ENCODE measurements at regions not wholly inside any gene's neighbourhood (a gene's known extent, or its start where the extent isn't known, plus 50 kb on each side); places are given as distances from the start of the nearest gene placed in this dataset.
"Not testable (repeated sequence)": the region's sequence is repeated elsewhere in the genome, so short reads cannot be mapped to it uniquely, and the experiment has no call there.

DNA sequence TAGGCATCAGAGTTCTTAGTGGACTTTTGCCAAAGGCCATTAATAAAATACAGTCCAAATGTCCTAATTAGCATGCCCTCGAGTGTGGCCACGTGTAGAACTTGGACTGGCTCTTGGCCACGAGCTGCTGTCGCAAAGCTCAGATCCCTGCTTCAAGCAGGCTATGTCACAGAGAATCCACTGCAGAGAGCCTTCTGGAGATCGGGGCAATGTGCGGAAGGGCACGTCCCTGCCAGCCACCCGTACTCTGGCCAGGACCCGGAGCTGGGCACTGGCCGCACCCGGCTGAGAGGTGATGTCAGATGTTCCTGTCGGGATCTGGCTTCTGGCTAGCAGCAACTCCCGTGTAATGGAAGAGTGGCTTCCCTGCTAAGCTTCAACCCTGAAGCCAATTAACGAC is 432.7 kb upstream of the ID2 start:
- TF ChIP-seq, protein P1, sequence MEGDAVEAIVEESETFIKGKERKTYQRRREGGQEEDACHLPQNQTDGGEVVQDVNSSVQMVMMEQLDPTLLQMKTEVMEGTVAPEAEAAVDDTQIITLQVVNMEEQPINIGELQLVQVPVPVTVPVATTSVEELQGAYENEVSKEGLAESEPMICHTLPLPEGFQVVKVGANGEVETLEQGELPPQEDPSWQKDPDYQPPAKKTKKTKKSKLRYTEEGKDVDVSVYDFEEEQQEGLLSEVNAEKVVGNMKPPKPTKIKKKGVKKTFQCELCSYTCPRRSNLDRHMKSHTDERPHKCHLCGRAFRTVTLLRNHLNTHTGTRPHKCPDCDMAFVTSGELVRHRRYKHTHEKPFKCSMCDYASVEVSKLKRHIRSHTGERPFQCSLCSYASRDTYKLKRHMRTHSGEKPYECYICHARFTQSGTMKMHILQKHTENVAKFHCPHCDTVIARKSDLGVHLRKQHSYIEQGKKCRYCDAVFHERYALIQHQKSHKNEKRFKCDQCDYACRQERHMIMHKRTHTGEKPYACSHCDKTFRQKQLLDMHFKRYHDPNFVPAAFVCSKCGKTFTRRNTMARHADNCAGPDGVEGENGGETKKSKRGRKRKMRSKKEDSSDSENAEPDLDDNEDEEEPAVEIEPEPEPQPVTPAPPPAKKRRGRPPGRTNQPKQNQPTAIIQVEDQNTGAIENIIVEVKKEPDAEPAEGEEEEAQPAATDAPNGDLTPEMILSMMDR (IDR thresholded peaks at IDR 0.05): no peak
- DNase-seq (ENCODE audit: extremely low spot score, unreplicated experiment): no peak
- H3K27ac Mint-ChIP-seq (ENCODE audit: unreplicated experiment): no peak overlapping the region
- H3K36me3 Mint-ChIP-seq (ENCODE audit: unreplicated experiment): no peaks in the 10 kb centered on the region
- peaks cover 2% of the 10 kb centered on the region for H3K4me1 Mint-ChIP-seq (ENCODE audit: unreplicated experiment)
- H3K9me3 Mint-ChIP-seq (ENCODE audit: unreplicated experiment): peaks cover 7% of the 10 kb centered on the region
- peaks cover 7% of the 10 kb centered on the region for H3K27me3 Mint-ChIP-seq (ENCODE audit: unreplicated experiment)
- no peak overlapping the region for H3K4me3 Mint-ChIP-seq (ENCODE audit: unreplicated experiment)

DNA sequence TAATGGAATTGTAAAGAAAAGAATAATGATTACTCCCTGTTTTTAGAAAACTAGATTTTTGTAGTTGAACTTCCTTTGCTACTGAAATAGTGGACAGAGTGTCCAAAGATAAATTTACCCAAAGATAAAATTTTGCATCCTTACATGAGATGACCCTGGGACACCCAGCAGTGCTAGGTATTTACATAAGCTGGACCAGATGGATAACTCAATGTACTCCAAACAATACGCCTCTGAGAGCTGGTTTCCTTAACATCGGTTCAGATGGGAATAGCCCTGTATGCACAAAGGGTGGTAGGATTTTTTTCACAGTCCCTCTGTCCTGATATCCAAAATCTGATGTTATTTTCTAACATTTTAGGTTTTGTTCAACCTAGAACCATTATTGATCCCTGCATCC is 432.1 kb upstream of the ID2 start:
- no peak for DNase-seq (ENCODE audit: extremely low spot score, unreplicated experiment)
- H3K36me3 Mint-ChIP-seq (ENCODE audit: unreplicated experiment): no peaks in the 10 kb centered on the region
- TF ChIP-seq, protein P1 (IDR thresholded peaks at IDR 0.05): no peak
- no peak overlapping the region for H3K4me3 Mint-ChIP-seq (ENCODE audit: unreplicated experiment)
- peaks cover 2% of the 10 kb centered on the region for H3K4me1 Mint-ChIP-seq (ENCODE audit: unreplicated experiment)
- no peak overlapping the region for H3K27ac Mint-ChIP-seq (ENCODE audit: unreplicated experiment)
- peaks cover 7% of the 10 kb centered on the region for H3K27me3 Mint-ChIP-seq (ENCODE audit: unreplicated experiment)
- H3K9me3 Mint-ChIP-seq (ENCODE audit: unreplicated experiment): peaks cover 6% of the 10 kb centered on the region

DNA sequence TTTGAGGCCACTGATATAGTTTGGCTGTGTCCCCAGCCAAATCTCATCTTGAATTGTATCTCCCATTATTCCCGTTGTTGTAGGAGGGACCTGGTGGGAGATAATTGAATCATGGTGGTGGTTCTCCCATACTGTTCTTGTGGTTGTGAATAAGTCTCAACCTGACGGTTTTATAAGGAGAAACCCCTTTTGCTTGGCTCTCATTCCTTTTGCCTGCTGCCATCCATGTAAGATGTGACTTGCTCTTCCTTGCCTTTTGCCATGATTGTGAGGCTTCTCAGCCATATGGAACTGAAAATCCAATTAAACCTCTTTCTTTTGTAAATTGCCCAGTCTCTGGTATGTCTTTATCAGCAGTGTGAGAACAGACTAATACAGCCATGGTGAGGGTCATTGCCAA is 431.6 kb upstream of the ID2 start:
- H3K4me3 Mint-ChIP-seq (ENCODE audit: unreplicated experiment); H3K9me3 Mint-ChIP-seq (ENCODE audit: unreplicated experiment); DNase-seq (ENCODE audit: extremely low spot score, unreplicated experiment); H3K4me1 Mint-ChIP-seq (ENCODE audit: unreplicated experiment); H3K27ac Mint-ChIP-seq (ENCODE audit: unreplicated experiment); H3K27me3 Mint-ChIP-seq (ENCODE audit: unreplicated experiment); H3K36me3 Mint-ChIP-seq (ENCODE audit: unreplicated experiment): not testable (repeated sequence)

DNA sequence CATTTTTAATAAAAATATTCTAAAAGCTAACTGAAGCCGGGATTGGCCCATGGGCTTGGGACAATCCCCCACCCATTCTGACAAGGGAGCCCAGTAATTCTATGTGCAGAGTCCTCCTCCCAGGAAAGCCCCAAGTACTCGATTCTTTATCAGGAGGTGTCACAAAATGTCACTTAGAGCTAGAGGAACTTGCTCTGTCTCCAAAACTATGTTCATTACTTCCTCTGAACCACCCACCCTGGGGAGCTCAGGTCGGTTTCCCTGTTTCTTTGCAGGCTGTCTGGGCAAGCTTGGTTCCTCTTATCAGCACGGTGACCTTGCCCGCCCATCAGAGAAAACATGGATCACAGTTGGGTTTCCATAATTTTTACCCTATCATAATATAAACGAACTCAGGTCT is 430.6 kb upstream of the ID2 start:
- peaks cover 7% of the 10 kb centered on the region for H3K27me3 Mint-ChIP-seq (ENCODE audit: unreplicated experiment)
- TF ChIP-seq, protein P1 (IDR thresholded peaks at IDR 0.05): no peak
- H3K36me3 Mint-ChIP-seq (ENCODE audit: unreplicated experiment): no peaks in the 10 kb centered on the region
- no peak overlapping the region for H3K4me3 Mint-ChIP-seq (ENCODE audit: unreplicated experiment)
- peaks cover 2% of the 10 kb centered on the region for H3K4me1 Mint-ChIP-seq (ENCODE audit: unreplicated experiment)
- no peak overlapping the region for H3K27ac Mint-ChIP-seq (ENCODE audit: unreplicated experiment)
- DNase-seq (ENCODE audit: extremely low spot score, unreplicated experiment): no peak
- peaks cover 4% of the 10 kb centered on the region for H3K9me3 Mint-ChIP-seq (ENCODE audit: unreplicated experiment)

DNA sequence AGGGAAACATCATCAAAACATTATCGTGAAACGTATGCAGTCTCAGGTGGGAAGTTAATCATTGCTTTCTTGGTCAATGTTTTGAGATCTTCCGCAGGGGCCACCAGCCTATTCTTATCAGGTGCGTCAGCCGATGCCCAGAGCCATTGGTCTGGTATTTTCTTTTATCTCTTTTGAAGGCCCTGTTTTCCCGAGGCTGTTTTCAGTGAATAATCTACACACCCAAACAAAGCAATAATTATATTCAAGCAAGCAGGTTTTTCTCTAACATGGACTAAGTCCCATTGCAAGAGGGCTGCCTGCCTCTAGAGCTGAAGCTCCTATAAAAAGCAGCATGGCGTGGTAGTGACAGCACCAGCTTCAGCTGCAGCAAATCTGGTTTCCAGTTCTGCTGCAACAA is 430.0 kb upstream of the ID2 start:
- H3K27ac Mint-ChIP-seq (ENCODE audit: unreplicated experiment): no peak overlapping the region
- H3K27me3 Mint-ChIP-seq (ENCODE audit: unreplicated experiment): peaks cover 7% of the 10 kb centered on the region
- no peak for DNase-seq (ENCODE audit: extremely low spot score, unreplicated experiment)
- no peaks in the 10 kb centered on the region for H3K9me3 Mint-ChIP-seq (ENCODE audit: unreplicated experiment)
- H3K4me3 Mint-ChIP-seq (ENCODE audit: unreplicated experiment): no peak overlapping the region
- no peaks in the 10 kb centered on the region for H3K36me3 Mint-ChIP-seq (ENCODE audit: unreplicated experiment)
- peaks cover 2% of the 10 kb centered on the region for H3K4me1 Mint-ChIP-seq (ENCODE audit: unreplicated experiment)
- TF ChIP-seq, protein P1 (IDR thresholded peaks at IDR 0.05): no peak
